ENCODE measurements at regions not wholly inside any gene's neighbourhood (a gene's known extent, or its start where the extent isn't known, plus 50 kb on each side); places are given as distances from the start of the nearest gene placed in this dataset.

- no peak for DNase-seq
Measured at GRCh38 chr20:20823476-20823881, 111.0 kb upstream of the RALGAPA2 start.

- no peak for DNase-seq
Measured at GRCh38 chr20:20821484-20822260, 109.2 kb upstream of the RALGAPA2 start.

- DNase-seq: no peak
Measured at GRCh38 chr20:20820785-20821483, 108.5 kb upstream of the RALGAPA2 start.

- DNase-seq: peak; percentile 4
Measured at GRCh38 chr20:20820104-20820503, 107.7 kb upstream of the RALGAPA2 start.

- no peak for DNase-seq
Measured at GRCh38 chr20:20816969-20817755, 104.7 kb upstream of the RALGAPA2 start.

- DNase-seq: no peak
Measured at GRCh38 chr20:20815711-20816455, 103.4 kb upstream of the RALGAPA2 start.

GRCh38 chr20:20814685-20815084 lies 102.2 kb upstream of the RALGAPA2 start:
- DNase-seq: no peak

- no peak for DNase-seq
Measured at GRCh38 chr20:20812136-20812535, 99.7 kb upstream of the RALGAPA2 start.

- no peak for DNase-seq
Measured at GRCh38 chr20:20808016-20808415, 95.6 kb upstream of the RALGAPA2 start.

GRCh38 chr20:20806121-20807095 lies 94.0 kb upstream of the RALGAPA2 start:
- DNase-seq: no peak

GRCh38 chr20:20803011-20803410 lies 90.6 kb upstream of the RALGAPA2 start:
- no peak for DNase-seq

- no peak for DNase-seq
Measured at GRCh38 chr20:20802328-20802727, 89.9 kb upstream of the RALGAPA2 start.

GRCh38 chr20:20799716-20800312 lies 87.4 kb upstream of the RALGAPA2 start:
- no peak for DNase-seq

- DNase-seq: no peak
Measured at GRCh38 chr20:20797521-20798310, 85.3 kb upstream of the RALGAPA2 start.

- no peak for DNase-seq
Measured at GRCh38 chr20:20796766-20797440, 84.5 kb upstream of the RALGAPA2 start.

- DNase-seq: no peak
Measured at GRCh38 chr20:20795721-20796120, 83.3 kb upstream of the RALGAPA2 start.

- no peak for DNase-seq
Measured at GRCh38 chr20:20795119-20795518, 82.7 kb upstream of the RALGAPA2 start.

GRCh38 chr20:20793591-20793990 lies 81.1 kb upstream of the RALGAPA2 start:
- DNase-seq: no peak

GRCh38 chr20:20791664-20792568 lies 79.5 kb upstream of the RALGAPA2 start:
- DNase-seq: no peak

Data from GDM1 (cell line).